Naive thymus-derived CD4-positive, alpha-beta T cell (primary cell): ENCODE measurements at regions not wholly inside any gene's neighbourhood (a gene's known extent, or its start where the extent isn't known, plus 50 kb on each side); places are given as distances from the start of the nearest gene placed in this dataset.

Experiments
- ATAC-seq: fragments of 150-1000 bp; cut with Tn5 transposase; 2 replicates; pipeline ENCODE4 v1.10.0; 2021; ENCODE audit warnings: mild to moderate bottlenecking, moderate library complexity
- CTCF ChIA-PET: fragments of 350-600 bp; sonication (Branson Sonifier 250); formaldehyde crosslinking; loops from one replicate; lab custom pipeline; 2021; ENCODE audit warnings: antibody characterized with exemption; lab: Charles Lee
- POLR2A ChIA-PET: fragments of 350-600 bp; sonication (Branson Sonifier 250); formaldehyde crosslinking; loops from one replicate; lab custom pipeline; 2021; ENCODE audit warnings: antibody characterized with exemption, inconsistent platforms; lab: Charles Lee
- DNase-seq, 9 donors: peaks; one replicate each; pipeline versions ENCODE4 v3.0.0 to v3.0.0-alpha.2; 2020 to 2022; ENCODE audit warnings: mixed read lengths in 1 of 9
- H3K27ac ChIP-seq: one replicate; pipeline ENCODE4 v1.7.0; 2013; ENCODE audit warnings: mild to moderate bottlenecking, low read depth, low read length, moderate library complexity
- H3K27me3 ChIP-seq, 2 donors: one replicate each; pipeline ENCODE4 v1.7.0; 2013; ENCODE audit warnings: low read length in 2 of 2, mild to moderate bottlenecking in 2 of 2, moderate library complexity in 2 of 2; ENCODE audit not compliant: control insufficient read depth in 2 of 2, insufficient read depth in 2 of 2
- H3K36me3 ChIP-seq, 3 experiments: 1 replicate in 2 of 3; 2 replicates in 1 of 3; pipeline ENCODE4 v1.7.0; 2013; ENCODE audit warnings: low read length in 3 of 3, mild to moderate bottlenecking in 3 of 3, moderate library complexity in 1 of 3; ENCODE audit not compliant: insufficient read depth in 3 of 3, control insufficient read depth in 2 of 3
- H3K4me1 ChIP-seq, 2 donors: one replicate each; pipeline ENCODE4 v1.7.0; 2013; ENCODE audit warnings: low read length in 2 of 2, mild to moderate bottlenecking in 2 of 2, moderate library complexity in 1 of 2; ENCODE audit not compliant: control insufficient read depth in 2 of 2, insufficient read depth in 2 of 2
- H3K4me3 ChIP-seq: 2 replicates; pipeline ENCODE4 v1.7.0; 2013; ENCODE audit warnings: mild to moderate bottlenecking, low read length
- H3K9me3 ChIP-seq, 3 experiments: 1 replicate in 2 of 3; 2 replicates in 1 of 3; pipeline ENCODE4 v1.7.0; 2013; ENCODE audit warnings: low read length in 3 of 3; ENCODE audit not compliant: control insufficient read depth in 2 of 3
- H3K27ac Mint-ChIP-seq, 9 donors: one replicate each; pipeline ENCODE4 v1.8.0; 2020 to 2022; ENCODE audit warnings: mixed read lengths in 9 of 9, mild to moderate bottlenecking in 8 of 9, moderate library complexity in 5 of 9, inconsistent platforms in 2 of 9
- H3K27me3 Mint-ChIP-seq, 5 donors: one replicate each; pipeline ENCODE4 v1.8.0; 2021 to 2022; ENCODE audit warnings: mixed read lengths in 5 of 5, mild to moderate bottlenecking in 1 of 5
- H3K36me3 Mint-ChIP-seq, 5 donors: one replicate each; pipeline ENCODE4 v1.8.0; 2020 to 2022; ENCODE audit warnings: mixed read lengths in 5 of 5, mild to moderate bottlenecking in 3 of 5, inconsistent platforms in 1 of 5
- H3K4me1 Mint-ChIP-seq, 7 donors: one replicate each; pipeline ENCODE4 v1.8.0; 2020 to 2022; ENCODE audit warnings: mixed read lengths in 7 of 7, mild to moderate bottlenecking in 3 of 7, inconsistent platforms in 1 of 7
- H3K4me3 Mint-ChIP-seq, 10 donors: one replicate each; pipeline ENCODE4 v1.8.0; 2020 to 2022; ENCODE audit warnings: mild to moderate bottlenecking in 10 of 10, mixed read lengths in 10 of 10, moderate library complexity in 6 of 10, inconsistent platforms in 2 of 10
- H3K9me3 Mint-ChIP-seq, 11 donors: one replicate each; pipeline ENCODE4 v1.8.0; 2020 to 2022; ENCODE audit warnings: mixed read lengths in 11 of 11, mild to moderate bottlenecking in 4 of 11, inconsistent platforms in 1 of 11, moderate library complexity in 1 of 11
- intact Hi-C, 2 donors: fragments of 100-400 bp; cut with micrococcal nuclease; formaldehyde crosslinking; loops; one replicate each; pipeline ENCODE4 v1.15.1; 2023

DNA sequence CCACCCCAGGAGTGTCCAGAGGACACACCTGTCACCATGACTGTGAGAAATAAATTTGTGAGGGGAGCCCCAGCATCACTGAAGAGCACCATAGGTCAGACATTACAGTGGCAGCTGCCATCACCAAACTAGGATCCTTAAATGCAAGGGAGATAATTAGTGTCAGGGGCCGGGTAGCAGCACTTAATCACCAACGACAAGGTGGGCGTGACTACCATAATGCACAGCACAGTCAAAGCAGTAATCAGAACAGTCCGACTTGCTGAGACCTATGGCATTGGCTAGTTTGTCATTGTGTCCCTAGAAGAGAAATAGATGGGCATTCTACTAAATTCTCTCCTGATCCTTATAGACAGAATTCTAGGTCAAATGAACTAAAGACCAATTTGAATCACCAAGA lies 856.7 kb upstream of the GOT2 start:
- no peak for DNase-seq
- no peaks in the 10 kb centered on the region for H3K27me3 Mint-ChIP-seq
- ChIA-PET CTCF (no interaction called here), POLR2A (no interaction called here)
- Histone ChIP-seq H3K9me3 (no peaks in the 10 kb centered on the region), H3K27me3 (no peaks in the 10 kb centered on the region), H3K27ac (no peak overlapping the region), H3K4me1 (no peaks in the 10 kb centered on the region), H3K4me3 (no peak overlapping the region), H3K36me3 (no peaks in the 10 kb centered on the region)
- no peak overlapping the region for H3K27ac Mint-ChIP-seq
- peaks cover 0 to 17% (median 2%) of the 10 kb centered on the region in 11 donors for H3K9me3 Mint-ChIP-seq
- H3K4me3 Mint-ChIP-seq: no peak overlapping the region
- ATAC-seq: no peak
- no peaks in the 10 kb centered on the region for H3K36me3 Mint-ChIP-seq
- intact Hi-C loops: no loop called here
- H3K4me1 Mint-ChIP-seq: no peaks in the 10 kb centered on the region

DNA sequence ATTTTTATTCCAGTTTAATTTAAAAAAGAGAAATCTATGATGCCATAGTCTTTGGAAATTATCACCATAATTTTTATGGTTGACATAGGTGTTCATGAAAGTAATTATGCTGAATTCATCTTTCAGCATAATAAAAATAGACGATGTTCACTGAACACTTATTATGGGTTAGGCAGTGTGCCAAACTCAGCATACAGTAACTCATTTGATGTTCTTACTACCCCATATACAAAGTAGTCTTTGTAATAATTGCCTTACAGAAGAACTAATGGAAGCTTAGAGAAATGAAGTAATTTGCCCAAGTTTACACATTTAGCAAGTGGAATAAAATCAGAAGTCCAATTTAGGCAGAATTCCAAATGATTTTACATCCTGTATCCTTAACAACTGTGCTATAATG lies 852.2 kb upstream of the GOT2 start:
- Mint-ChIP-seq H3K36me3 (no peaks in the 10 kb centered on the region), H3K9me3 (peaks cover 0 to 14% (median 3%) of the 10 kb centered on the region in 11 donors), H3K4me1 (no peaks in the 10 kb centered on the region), H3K27ac (no peak overlapping the region), H3K27me3 (no peaks in the 10 kb centered on the region), H3K4me3 (no peak overlapping the region)
- Histone ChIP-seq H3K36me3 (no peaks in the 10 kb centered on the region), H3K4me3 (no peak overlapping the region), H3K27me3 (no peaks in the 10 kb centered on the region), H3K9me3 (no peaks in the 10 kb centered on the region), H3K27ac (no peak overlapping the region), H3K4me1 (no peaks in the 10 kb centered on the region)
- POLR2A ChIA-PET: no interaction called here
- intact Hi-C loops: no loop called here
- CTCF ChIA-PET: no interaction called here
- DNase-seq (no peak), ATAC-seq (no peak)

DNA sequence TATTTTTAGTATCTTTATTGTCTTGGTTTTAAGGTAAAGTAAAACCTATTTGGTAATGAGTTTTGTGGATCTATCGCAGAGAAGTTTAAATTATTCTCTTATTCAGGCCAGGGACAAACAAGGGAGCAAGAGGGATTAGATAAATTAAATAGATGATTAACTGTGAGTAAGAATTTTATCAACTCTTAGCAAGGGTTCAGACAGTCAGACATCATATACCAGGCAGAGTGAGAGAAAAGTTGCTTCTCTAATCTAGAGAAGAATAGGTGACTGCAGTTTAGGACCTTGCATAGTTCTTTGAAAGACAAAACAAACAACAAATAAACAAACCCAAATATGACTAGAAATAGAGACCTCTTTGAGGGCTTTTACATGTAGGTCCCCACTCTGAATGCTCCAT lies 840.2 kb upstream of the GOT2 start:
- intact Hi-C loops: no loop called here
- Mint-ChIP-seq H3K27me3 (peaks cover 0 to 9% (median 0%) of the 10 kb centered on the region in 5 donors), H3K4me3 (no peak overlapping the region), H3K27ac (no peak overlapping the region), H3K4me1 (no peaks in the 10 kb centered on the region), H3K9me3 (peaks cover 0 to 8% (median 2%) of the 10 kb centered on the region in 11 donors), H3K36me3 (no peaks in the 10 kb centered on the region)
- ATAC-seq (no peak), DNase-seq (no peak)
- Histone ChIP-seq H3K27me3 (no peaks in the 10 kb centered on the region), H3K4me3 (no peak overlapping the region), H3K36me3 (no peaks in the 10 kb centered on the region), H3K9me3 (no peaks in the 10 kb centered on the region), H3K4me1 (no peaks in the 10 kb centered on the region), H3K27ac (no peak overlapping the region)
- CTCF ChIA-PET: no interaction called here
- POLR2A ChIA-PET: no interaction called here

DNA sequence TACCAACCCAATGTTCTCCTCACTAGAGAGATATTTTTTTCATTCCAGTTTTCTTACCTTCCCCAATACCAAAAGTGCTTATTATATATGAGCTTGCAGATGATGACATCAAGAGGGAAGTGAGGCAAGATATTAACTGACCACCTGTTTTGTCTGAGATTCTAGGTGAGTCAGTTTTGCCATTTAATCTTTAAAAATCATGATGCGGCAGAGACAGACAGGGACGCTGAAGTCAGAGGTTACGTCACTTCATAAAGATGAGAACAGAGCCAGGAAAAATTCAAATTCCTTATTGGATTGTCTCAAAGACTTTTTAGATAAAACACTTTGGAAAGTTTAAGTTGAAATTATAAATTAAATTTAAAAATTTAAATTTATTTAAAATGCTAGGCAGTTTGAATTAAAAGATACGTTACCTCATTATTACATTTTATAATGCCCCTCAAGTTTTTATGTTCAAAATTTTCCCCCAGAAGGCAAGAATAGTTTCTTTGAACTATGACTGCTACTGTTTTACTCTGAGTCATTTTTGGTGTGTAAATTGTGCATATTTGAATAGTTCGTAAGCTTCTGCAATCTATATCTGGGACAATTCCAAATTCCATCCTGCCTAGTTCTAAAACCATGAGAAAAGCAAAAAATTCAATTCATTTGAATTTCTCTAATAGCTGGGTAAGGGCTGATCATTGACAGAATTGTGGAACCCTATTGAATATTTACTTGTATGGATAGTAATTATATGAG lies 839.6 kb upstream of the GOT2 start:
- no peak overlapping the region for H3K4me3 ChIP-seq
- peaks cover 0 to 5% (median under 1%) of the 10 kb centered on the region in 11 donors for H3K9me3 Mint-ChIP-seq

DNA sequence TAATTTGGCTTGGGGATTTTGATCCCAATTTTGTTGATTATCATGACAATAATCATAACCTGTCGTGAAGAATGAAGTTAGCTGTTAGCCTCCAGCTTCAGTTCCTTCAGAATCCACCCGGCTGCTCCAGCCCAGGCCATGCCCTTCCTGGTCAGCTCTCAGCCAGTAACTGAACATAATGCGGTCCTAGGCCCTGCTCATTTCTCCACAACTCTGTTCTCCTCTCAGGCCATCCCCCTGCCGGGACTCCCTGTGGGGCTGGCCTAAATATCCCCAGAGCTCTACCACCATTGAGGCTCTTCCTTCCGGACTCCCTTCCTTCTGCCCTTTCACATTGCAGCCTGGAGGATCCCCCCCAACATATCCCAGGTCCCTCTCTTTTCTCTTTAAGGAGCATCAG lies 833.4 kb upstream of the GOT2 start:
- H3K27ac ChIP-seq: no peak overlapping the region
- intact Hi-C loops: no loop called here

More for the DNA sequence above, 839.6 kb upstream of the GOT2 start:
- Mint-ChIP-seq H3K4me1 (no peaks in the 10 kb centered on the region), H3K27me3 (peaks cover 0 to 5% (median 0%) of the 10 kb centered on the region in 5 donors), H3K4me3 (no peak overlapping the region), H3K27ac (no peak overlapping the region), H3K36me3 (no peaks in the 10 kb centered on the region)
- H3K27me3 ChIP-seq: no peaks in the 10 kb centered on the region
- H3K27ac ChIP-seq: no peak overlapping the region
- H3K4me1 ChIP-seq: no peaks in the 10 kb centered on the region
- POLR2A ChIA-PET: no interaction called here
- CTCF ChIA-PET: no interaction called here
- DNase-seq (no peak), ATAC-seq (no peak)
- intact Hi-C loops: no loop called here
- no peaks in the 10 kb centered on the region for H3K36me3 ChIP-seq
- no peaks in the 10 kb centered on the region for H3K9me3 ChIP-seq

DNA sequence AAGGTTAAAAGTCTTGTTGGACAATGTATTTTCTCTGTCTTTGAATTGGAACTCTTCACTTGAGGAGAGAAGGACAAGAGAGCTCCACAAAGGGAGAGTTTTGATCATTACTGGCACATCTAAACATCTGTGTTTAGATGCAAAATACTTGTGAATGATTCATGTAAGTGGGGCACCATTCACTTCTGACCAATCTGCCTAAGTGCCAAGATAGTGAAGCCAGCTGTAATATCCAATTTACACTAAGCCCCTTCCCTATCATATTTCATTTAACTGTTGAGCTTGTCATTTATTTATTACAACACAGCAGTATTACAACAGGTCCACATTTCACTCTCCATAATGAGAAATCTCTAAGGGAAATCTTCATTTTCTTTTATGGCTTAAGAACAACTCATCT lies 832.3 kb upstream of the GOT2 start:
- intact Hi-C loops: no loop called here
- CTCF ChIA-PET: no interaction called here
- no peak overlapping the region for H3K27ac Mint-ChIP-seq

More for the DNA sequence above, 833.4 kb upstream of the GOT2 start:
- Histone ChIP-seq H3K4me1 (no peaks in the 10 kb centered on the region), H3K27me3 (no peaks in the 10 kb centered on the region), H3K4me3 (no peak overlapping the region), H3K9me3 (no peaks in the 10 kb centered on the region), H3K36me3 (no peaks in the 10 kb centered on the region)
- CTCF ChIA-PET: no interaction called here
- ATAC-seq (no peak), DNase-seq (no peak)
- Mint-ChIP-seq H3K36me3 (no peaks in the 10 kb centered on the region), H3K9me3 (peaks cover 0 to 8% (median 2%) of the 10 kb centered on the region in 11 donors), H3K4me3 (no peak overlapping the region), H3K4me1 (no peaks in the 10 kb centered on the region), H3K27ac (no peak overlapping the region), H3K27me3 (no peaks in the 10 kb centered on the region)
- POLR2A ChIA-PET: no interaction called here

DNA sequence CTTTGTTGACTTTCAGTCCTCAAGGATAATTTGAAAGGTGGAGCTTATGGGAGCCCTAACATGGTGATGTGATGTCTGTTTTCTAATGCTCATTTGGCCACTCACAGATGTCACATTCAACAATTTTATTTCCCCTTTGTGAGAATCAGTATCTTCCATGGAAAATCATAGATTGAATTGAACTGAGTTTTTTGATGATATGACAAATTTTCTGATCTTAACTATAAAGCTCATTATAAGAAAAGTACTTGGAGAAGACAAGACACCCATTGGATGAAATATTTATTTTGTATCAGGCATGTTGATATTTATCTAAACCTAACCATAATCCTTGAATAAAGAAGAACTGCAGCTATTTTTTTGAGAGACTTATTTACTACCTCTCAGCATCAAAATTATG lies 824.6 kb upstream of the GOT2 start:
- DNase-seq (no peak), ATAC-seq (no peak)
- Mint-ChIP-seq H3K27me3 (no peaks in the 10 kb centered on the region), H3K36me3 (no peaks in the 10 kb centered on the region), H3K27ac (no peak overlapping the region), H3K4me3 (no peak overlapping the region), H3K9me3 (peaks cover 0 to 13% (median 2%) of the 10 kb centered on the region in 11 donors), H3K4me1 (no peaks in the 10 kb centered on the region)
- no peaks in the 10 kb centered on the region for H3K4me1 ChIP-seq
- ChIA-PET CTCF (no interaction called here), POLR2A (no interaction called here)
- H3K4me3 ChIP-seq: no peak overlapping the region
- intact Hi-C loops: no loop called here
- H3K9me3 ChIP-seq: no peaks in the 10 kb centered on the region
- no peaks in the 10 kb centered on the region for H3K27me3 ChIP-seq
- H3K36me3 ChIP-seq: no peaks in the 10 kb centered on the region
- H3K27ac ChIP-seq: no peak overlapping the region

More for the DNA sequence above, 832.3 kb upstream of the GOT2 start:
- H3K4me3 Mint-ChIP-seq: no peak overlapping the region
- Histone ChIP-seq H3K4me1 (no peaks in the 10 kb centered on the region), H3K9me3 (no peaks in the 10 kb centered on the region), H3K27me3 (no peaks in the 10 kb centered on the region), H3K4me3 (no peak overlapping the region), H3K36me3 (no peaks in the 10 kb centered on the region), H3K27ac (no peak overlapping the region)
- DNase-seq (no peak), ATAC-seq (no peak)
- peaks cover 0 to 8% (median 2%) of the 10 kb centered on the region in 11 donors for H3K9me3 Mint-ChIP-seq
- no peaks in the 10 kb centered on the region for H3K4me1 Mint-ChIP-seq
- H3K36me3 Mint-ChIP-seq: no peaks in the 10 kb centered on the region
- POLR2A ChIA-PET: no interaction called here
- H3K27me3 Mint-ChIP-seq: no peaks in the 10 kb centered on the region
